HEK293 (cell line): ENCODE measurements at regions not wholly inside any gene's neighbourhood (a gene's known extent, or its start where the extent isn't known, plus 50 kb on each side); places are given as distances from the start of the nearest gene placed in this dataset.

Source experiments
- SALL2 ChIP-seq: fragments of 450-650 bp; formaldehyde crosslinking; IDR thresholded peaks from 2 replicates; pipeline ENCODE4 v1.5.0; 2017; ENCODE audit warnings: missing biosample characterization, mild to moderate bottlenecking, missing genetic modification characterization, borderline replicate concordance
- TF ChIP-seq, protein P1 (sequence below): fragments of 450-650 bp; formaldehyde crosslinking; IDR thresholded peaks from 2 replicates; pipeline ENCODE4 v1.5.1; 2017; ENCODE audit warnings: missing biosample characterization, missing genetic modification characterization
- TF ChIP-seq, protein P2 (sequence below): fragments of 450-650 bp; formaldehyde crosslinking; IDR thresholded peaks from 2 replicates; pipeline ENCODE4 v1.5.1; 2016; ENCODE audit warnings: missing biosample characterization, missing genetic modification characterization
- TF ChIP-seq, protein P3 (sequence below): fragments of 450-650 bp; formaldehyde crosslinking; IDR thresholded peaks from 2 replicates; pipeline ENCODE4 v1.5.1; 2016; ENCODE audit warnings: missing biosample characterization, missing genetic modification characterization

DNA sequence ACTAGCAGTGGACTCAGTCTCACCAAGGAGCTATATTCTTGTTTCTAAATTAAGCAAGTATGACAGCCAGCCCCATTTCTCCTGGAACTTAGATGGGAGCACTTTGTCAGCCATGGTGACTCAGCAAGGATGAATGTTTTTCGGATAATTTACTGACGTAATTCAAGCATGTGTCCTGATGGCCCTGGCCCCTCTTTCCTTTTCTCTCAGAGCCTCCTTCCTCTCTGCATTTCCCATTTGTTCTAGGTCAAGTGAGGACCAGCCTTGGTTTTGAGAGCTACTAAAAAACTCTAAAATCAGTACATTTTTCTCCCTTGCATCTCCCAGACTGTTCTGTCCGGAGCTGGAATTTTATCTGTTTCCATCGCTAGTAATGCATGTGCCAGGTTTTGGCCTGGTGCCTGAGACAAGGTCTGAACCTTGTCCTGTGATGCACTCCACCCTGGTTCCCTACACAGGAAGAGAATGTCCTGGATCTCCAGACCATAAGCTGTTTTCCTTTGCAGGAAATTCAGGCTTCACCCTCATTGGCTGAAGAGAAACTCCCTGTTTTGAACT is 256.6 kb upstream of the ROPN1 start:
- TF ChIP-seq, protein P1, sequence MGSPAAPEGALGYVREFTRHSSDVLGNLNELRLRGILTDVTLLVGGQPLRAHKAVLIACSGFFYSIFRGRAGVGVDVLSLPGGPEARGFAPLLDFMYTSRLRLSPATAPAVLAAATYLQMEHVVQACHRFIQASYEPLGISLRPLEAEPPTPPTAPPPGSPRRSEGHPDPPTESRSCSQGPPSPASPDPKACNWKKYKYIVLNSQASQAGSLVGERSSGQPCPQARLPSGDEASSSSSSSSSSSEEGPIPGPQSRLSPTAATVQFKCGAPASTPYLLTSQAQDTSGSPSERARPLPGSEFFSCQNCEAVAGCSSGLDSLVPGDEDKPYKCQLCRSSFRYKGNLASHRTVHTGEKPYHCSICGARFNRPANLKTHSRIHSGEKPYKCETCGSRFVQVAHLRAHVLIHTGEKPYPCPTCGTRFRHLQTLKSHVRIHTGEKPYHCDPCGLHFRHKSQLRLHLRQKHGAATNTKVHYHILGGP (tag by site-specific recombination), result no peak
- TF ChIP-seq, protein P2, sequence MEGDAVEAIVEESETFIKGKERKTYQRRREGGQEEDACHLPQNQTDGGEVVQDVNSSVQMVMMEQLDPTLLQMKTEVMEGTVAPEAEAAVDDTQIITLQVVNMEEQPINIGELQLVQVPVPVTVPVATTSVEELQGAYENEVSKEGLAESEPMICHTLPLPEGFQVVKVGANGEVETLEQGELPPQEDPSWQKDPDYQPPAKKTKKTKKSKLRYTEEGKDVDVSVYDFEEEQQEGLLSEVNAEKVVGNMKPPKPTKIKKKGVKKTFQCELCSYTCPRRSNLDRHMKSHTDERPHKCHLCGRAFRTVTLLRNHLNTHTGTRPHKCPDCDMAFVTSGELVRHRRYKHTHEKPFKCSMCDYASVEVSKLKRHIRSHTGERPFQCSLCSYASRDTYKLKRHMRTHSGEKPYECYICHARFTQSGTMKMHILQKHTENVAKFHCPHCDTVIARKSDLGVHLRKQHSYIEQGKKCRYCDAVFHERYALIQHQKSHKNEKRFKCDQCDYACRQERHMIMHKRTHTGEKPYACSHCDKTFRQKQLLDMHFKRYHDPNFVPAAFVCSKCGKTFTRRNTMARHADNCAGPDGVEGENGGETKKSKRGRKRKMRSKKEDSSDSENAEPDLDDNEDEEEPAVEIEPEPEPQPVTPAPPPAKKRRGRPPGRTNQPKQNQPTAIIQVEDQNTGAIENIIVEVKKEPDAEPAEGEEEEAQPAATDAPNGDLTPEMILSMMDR (tag by site-specific recombination), result no peak
- TF ChIP-seq, protein P3, sequence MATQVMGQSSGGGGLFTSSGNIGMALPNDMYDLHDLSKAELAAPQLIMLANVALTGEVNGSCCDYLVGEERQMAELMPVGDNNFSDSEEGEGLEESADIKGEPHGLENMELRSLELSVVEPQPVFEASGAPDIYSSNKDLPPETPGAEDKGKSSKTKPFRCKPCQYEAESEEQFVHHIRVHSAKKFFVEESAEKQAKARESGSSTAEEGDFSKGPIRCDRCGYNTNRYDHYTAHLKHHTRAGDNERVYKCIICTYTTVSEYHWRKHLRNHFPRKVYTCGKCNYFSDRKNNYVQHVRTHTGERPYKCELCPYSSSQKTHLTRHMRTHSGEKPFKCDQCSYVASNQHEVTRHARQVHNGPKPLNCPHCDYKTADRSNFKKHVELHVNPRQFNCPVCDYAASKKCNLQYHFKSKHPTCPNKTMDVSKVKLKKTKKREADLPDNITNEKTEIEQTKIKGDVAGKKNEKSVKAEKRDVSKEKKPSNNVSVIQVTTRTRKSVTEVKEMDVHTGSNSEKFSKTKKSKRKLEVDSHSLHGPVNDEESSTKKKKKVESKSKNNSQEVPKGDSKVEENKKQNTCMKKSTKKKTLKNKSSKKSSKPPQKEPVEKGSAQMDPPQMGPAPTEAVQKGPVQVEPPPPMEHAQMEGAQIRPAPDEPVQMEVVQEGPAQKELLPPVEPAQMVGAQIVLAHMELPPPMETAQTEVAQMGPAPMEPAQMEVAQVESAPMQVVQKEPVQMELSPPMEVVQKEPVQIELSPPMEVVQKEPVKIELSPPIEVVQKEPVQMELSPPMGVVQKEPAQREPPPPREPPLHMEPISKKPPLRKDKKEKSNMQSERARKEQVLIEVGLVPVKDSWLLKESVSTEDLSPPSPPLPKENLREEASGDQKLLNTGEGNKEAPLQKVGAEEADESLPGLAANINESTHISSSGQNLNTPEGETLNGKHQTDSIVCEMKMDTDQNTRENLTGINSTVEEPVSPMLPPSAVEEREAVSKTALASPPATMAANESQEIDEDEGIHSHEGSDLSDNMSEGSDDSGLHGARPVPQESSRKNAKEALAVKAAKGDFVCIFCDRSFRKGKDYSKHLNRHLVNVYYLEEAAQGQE (tag by site-specific recombination), result no peak
- no peak for TF ChIP-seq SALL2 (tag by site-specific recombination)
